Suprapubic skin (tissue), 3 donors: ENCODE measurements at regions not wholly inside any gene's neighbourhood (a gene's known extent, or its start where the extent isn't known, plus 50 kb on each side); places are given as distances from the start of the nearest gene placed in this dataset.

Experiments
- POLR2AphosphoS5 ChIP-seq, 3 donors: sonication (generic); formaldehyde crosslinking; IDR thresholded peaks; one replicate each; pipeline ENCODE4 v1.6.1; 2017; ENCODE audit warnings: antibody characterized with exemption in 3 of 3
- TF ChIP-seq, protein P1 (sequence below), 2 donors: fragments of 200-600 bp in 1 of 2; fragments of 450-650 bp in 1 of 2; sonication (generic) in 1 of 2; IDR thresholded peaks; one replicate each; pipeline ENCODE4 v1.5.1; 2016 to 2019; ENCODE audit warnings: antibody characterized with exemption in 2 of 2, mild to moderate bottlenecking in 1 of 2, moderate library complexity in 1 of 2

DNA sequence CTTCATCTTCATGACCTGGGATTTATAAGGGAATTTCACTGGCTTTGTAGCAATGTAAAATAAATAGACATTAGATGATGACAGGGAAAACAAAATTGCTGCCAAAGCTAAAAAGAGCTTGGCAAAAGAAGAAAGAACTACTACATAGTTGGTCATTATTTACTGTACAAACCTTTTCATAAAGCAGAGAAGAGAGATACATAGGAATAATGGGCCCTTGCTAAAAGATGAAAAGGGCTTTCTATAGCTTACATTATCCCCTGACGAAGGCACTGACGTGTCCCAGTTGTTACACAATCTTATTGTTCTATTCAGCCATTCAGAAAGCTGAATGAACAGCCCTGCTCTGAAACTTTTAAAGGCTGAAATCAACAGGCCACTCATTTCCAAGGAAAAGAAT is 57.1 kb downstream of the ZC3H11B start:
- TF ChIP-seq, protein P1, sequence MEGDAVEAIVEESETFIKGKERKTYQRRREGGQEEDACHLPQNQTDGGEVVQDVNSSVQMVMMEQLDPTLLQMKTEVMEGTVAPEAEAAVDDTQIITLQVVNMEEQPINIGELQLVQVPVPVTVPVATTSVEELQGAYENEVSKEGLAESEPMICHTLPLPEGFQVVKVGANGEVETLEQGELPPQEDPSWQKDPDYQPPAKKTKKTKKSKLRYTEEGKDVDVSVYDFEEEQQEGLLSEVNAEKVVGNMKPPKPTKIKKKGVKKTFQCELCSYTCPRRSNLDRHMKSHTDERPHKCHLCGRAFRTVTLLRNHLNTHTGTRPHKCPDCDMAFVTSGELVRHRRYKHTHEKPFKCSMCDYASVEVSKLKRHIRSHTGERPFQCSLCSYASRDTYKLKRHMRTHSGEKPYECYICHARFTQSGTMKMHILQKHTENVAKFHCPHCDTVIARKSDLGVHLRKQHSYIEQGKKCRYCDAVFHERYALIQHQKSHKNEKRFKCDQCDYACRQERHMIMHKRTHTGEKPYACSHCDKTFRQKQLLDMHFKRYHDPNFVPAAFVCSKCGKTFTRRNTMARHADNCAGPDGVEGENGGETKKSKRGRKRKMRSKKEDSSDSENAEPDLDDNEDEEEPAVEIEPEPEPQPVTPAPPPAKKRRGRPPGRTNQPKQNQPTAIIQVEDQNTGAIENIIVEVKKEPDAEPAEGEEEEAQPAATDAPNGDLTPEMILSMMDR (IDR thresholded peaks at IDR 0.05) = no peak
- no peak for TF ChIP-seq POLR2AphosphoS5 (IDR thresholded peaks at IDR 0.05)
